ENCODE measurements at regions not wholly inside any gene's neighbourhood (a gene's known extent, or its start where the extent isn't known, plus 50 kb on each side); places are given as distances from the start of the nearest gene placed in this dataset.
A peak's percentile ranks its signal among the peaks of the same experiment; 100 is the strongest.

DNA sequence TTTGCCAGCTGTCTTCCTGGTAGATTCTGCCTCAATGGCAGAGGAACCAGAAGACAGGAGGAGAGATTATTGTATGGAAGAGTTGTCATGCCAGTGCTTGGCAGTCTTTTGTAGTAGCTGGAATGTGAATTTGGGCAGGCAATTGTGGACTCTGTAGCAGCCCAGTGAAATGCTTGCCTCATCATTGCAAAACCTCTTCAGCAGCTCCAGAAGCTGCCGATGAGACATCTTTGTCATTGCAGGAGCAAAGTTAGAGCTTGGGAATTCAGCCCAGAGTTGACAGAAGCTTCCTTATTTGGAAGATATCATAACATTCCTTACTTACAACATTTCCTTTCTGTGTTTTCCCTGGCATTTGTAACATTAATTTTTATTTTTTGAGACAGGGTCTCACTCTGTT, 1250.9 kb downstream of the CDY2B start:
- H3K9me3 ChIP-seq = no peaks in the 10 kb centered on the region
- H3K4me1 ChIP-seq = no peaks in the 10 kb centered on the region
- H3K36me3 ChIP-seq = no peaks in the 10 kb centered on the region
- peak in 1 of 2 donors; percentile 6 for DNase-seq (ENCODE audit: low spot score in 2 of 2)
- H3K27me3 ChIP-seq = no peaks in the 10 kb centered on the region
- H3K4me3 ChIP-seq = no peak overlapping the region
- no peak overlapping the region for H3K27ac ChIP-seq
- WGBS, 2 donors = 50% methylated on average over 1 of the region's 1 CpG; no CpG with 5 or more reads in 1 of the 2 donors
- TF ChIP-seq, protein P1, sequence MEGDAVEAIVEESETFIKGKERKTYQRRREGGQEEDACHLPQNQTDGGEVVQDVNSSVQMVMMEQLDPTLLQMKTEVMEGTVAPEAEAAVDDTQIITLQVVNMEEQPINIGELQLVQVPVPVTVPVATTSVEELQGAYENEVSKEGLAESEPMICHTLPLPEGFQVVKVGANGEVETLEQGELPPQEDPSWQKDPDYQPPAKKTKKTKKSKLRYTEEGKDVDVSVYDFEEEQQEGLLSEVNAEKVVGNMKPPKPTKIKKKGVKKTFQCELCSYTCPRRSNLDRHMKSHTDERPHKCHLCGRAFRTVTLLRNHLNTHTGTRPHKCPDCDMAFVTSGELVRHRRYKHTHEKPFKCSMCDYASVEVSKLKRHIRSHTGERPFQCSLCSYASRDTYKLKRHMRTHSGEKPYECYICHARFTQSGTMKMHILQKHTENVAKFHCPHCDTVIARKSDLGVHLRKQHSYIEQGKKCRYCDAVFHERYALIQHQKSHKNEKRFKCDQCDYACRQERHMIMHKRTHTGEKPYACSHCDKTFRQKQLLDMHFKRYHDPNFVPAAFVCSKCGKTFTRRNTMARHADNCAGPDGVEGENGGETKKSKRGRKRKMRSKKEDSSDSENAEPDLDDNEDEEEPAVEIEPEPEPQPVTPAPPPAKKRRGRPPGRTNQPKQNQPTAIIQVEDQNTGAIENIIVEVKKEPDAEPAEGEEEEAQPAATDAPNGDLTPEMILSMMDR (IDR thresholded peaks at IDR 0.05) = no peak
- TF ChIP-seq POLR2A (IDR thresholded peaks at IDR 0.05) = no peak
- no peak for TF ChIP-seq EP300 (IDR thresholded peaks at IDR 0.05)

- H3K36me3 ChIP-seq = no peaks in the 10 kb centered on the region
- WGBS, 2 donors = 88% methylated on average over 2 of the region's 3 CpGs; no CpG with 5 or more reads in 1 of the 2 donors
- DNase-seq (ENCODE audit: low spot score in 2 of 2) = no peak
- no peaks in the 10 kb centered on the region for H3K27me3 ChIP-seq
- no peaks in the 10 kb centered on the region for H3K4me1 ChIP-seq
- H3K9me3 ChIP-seq = no peaks in the 10 kb centered on the region
- H3K27ac ChIP-seq = no peak overlapping the region
- no peak overlapping the region for H3K4me3 ChIP-seq
- TF ChIP-seq EP300 (IDR thresholded peaks at IDR 0.05) (no peak), POLR2A (IDR thresholded peaks at IDR 0.05) (no peak)
- TF ChIP-seq, protein P1 (IDR thresholded peaks at IDR 0.05) = no peak
Measured at GRCh38 chrY:16627122-16627521, 1252.9 kb downstream of the CDY2B start.

GRCh38 chrY:16616201-16616975, 1263.6 kb downstream of the CDY2B start:
- TF ChIP-seq POLR2A (IDR thresholded peaks at IDR 0.05) (no peak), EP300 (IDR thresholded peaks at IDR 0.05) (no peak)
- TF ChIP-seq, protein P1 (IDR thresholded peaks at IDR 0.05) = no peak
- no peaks in the 10 kb centered on the region for H3K9me3 ChIP-seq

GRCh38 chrY:16608679-16609078, 1271.3 kb downstream of the CDY2B start:
- Histone ChIP-seq H3K4me1 (no peaks in the 10 kb centered on the region), H3K9me3 (no peaks in the 10 kb centered on the region), H3K27me3 (no peaks in the 10 kb centered on the region), H3K27ac (no peak overlapping the region), H3K4me3 (no peak overlapping the region), H3K36me3 (no peaks in the 10 kb centered on the region)
- no peak for TF ChIP-seq POLR2A (IDR thresholded peaks at IDR 0.05)
- TF ChIP-seq, protein P1 (IDR thresholded peaks at IDR 0.05) = no peak
- no peak for TF ChIP-seq EP300 (IDR thresholded peaks at IDR 0.05)
- no peak for DNase-seq (ENCODE audit: low spot score in 2 of 2)

More at GRCh38 chrY:16616201-16616975, 1263.6 kb downstream of the CDY2B start:
- 65% methylated on average over 2 of the region's 2 CpGs; no CpG with 5 or more reads in 1 of the 2 donors for WGBS, 2 donors
- no peaks in the 10 kb centered on the region for H3K4me1 ChIP-seq
- H3K27ac ChIP-seq = no peak overlapping the region
- H3K27me3 ChIP-seq = no peaks in the 10 kb centered on the region
- H3K36me3 ChIP-seq = no peaks in the 10 kb centered on the region
- DNase-seq (ENCODE audit: low spot score in 2 of 2) = no peak
- no peak overlapping the region for H3K4me3 ChIP-seq

DNA sequence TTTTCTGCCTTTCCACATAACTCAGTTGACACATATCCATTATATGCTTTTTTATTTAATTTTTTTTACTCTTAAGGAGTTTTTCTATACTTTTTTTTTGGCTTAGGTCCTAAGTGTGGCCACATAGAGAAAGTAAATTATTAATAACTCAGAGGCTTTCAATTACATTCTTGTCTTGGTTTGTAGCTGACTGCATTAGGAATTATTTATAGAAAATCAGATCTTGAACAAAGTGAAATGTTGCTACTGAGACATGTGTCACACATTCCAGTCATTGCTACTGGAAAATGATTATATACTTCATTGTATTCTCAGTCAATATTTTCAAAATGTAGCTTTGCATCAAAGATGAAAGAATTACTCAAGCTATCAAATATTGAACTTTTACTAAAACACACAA, 1277.9 kb downstream of the CDY2B start:
- no peak overlapping the region for H3K27ac ChIP-seq
- H3K36me3 ChIP-seq = no peaks in the 10 kb centered on the region
- no peaks in the 10 kb centered on the region for H3K27me3 ChIP-seq
- H3K9me3 ChIP-seq = no peaks in the 10 kb centered on the region
- no peaks in the 10 kb centered on the region for H3K4me1 ChIP-seq
- no peak for DNase-seq (ENCODE audit: low spot score in 2 of 2)
- H3K4me3 ChIP-seq = no peak overlapping the region
- no peak for TF ChIP-seq POLR2A (IDR thresholded peaks at IDR 0.05)
- TF ChIP-seq, protein P1 (IDR thresholded peaks at IDR 0.05) = no peak
- TF ChIP-seq EP300 (IDR thresholded peaks at IDR 0.05) = no peak

All from tibial nerve (tissue), 4 donors.